Fibroblast of lung (primary cell): ENCODE measurements at regions not wholly inside any gene's neighbourhood (a gene's known extent, or its start where the extent isn't known, plus 50 kb on each side); places are given as distances from the start of the nearest gene placed in this dataset.

Experiments
- DNase-seq, 2 donors: peaks; one replicate each; pipeline versions ENCODE4 v3.0.0 to v3.0.0-alpha.2; 2010; ENCODE audit warnings: low read depth in 2 of 2
- H2AFZ ChIP-seq: 2 replicates; pipeline ENCODE4 v1.5.1; 2012; ENCODE audit warnings: low read length, control low read depth, inconsistent platforms
- H3K27ac ChIP-seq: 2 replicates; pipeline ENCODE4 v1.5.1; 2011; ENCODE audit warnings: low read length, control low read depth; ENCODE audit not compliant: insufficient read depth
- H3K27me3 ChIP-seq: 2 replicates; pipeline ENCODE4 v1.5.1; 2011; ENCODE audit warnings: mild to moderate bottlenecking, low read length; ENCODE audit not compliant: control insufficient read depth, insufficient read depth
- H3K36me3 ChIP-seq: 2 replicates; pipeline ENCODE4 v1.5.1; 2011; ENCODE audit warnings: low read length; ENCODE audit not compliant: control insufficient read depth, insufficient read depth
- H3K4me1 ChIP-seq: 2 replicates; pipeline ENCODE4 v1.5.1; 2011; ENCODE audit warnings: low read length; ENCODE audit not compliant: control insufficient read depth, insufficient read depth; ENCODE audit errors: extremely low read depth
- H3K4me2 ChIP-seq: 2 replicates; pipeline ENCODE4 v1.5.1; 2011; ENCODE audit warnings: low read length, control low read depth; ENCODE audit not compliant: insufficient read depth; ENCODE audit errors: extremely low read depth
- H3K4me3 ChIP-seq, 4 experiments: fragments of 200-600 bp in 1 of 4; sonication (generic) in 1 of 4; replicated peaks in 1 of 4; 2 replicates each; pipeline ENCODE4 v1.5.1; 2011 to 2016; ENCODE audit warnings: low read length in 4 of 4, low read depth in 3 of 4, mild to moderate bottlenecking in 3 of 4, control low read depth in 2 of 4, inconsistent platforms in 1 of 4, mixed read lengths in 1 of 4; ENCODE audit not compliant: insufficient read depth in 1 of 4; ENCODE audit errors: control extremely low read depth in 1 of 4
- H3K79me2 ChIP-seq: 2 replicates; pipeline ENCODE4 v1.5.1; 2012; ENCODE audit warnings: mild to moderate bottlenecking, low read length, inconsistent platforms; ENCODE audit not compliant: control insufficient read depth, insufficient read depth
- H3K9ac ChIP-seq: 2 replicates; pipeline ENCODE4 v1.5.1; 2011; ENCODE audit warnings: mild to moderate bottlenecking, low read length, control low read depth; ENCODE audit not compliant: insufficient read depth
- H3K9me3 ChIP-seq: 2 replicates; pipeline ENCODE4 v1.5.1; 2012; ENCODE audit warnings: low read depth, low read length; ENCODE audit not compliant: control insufficient read depth, insufficient read depth
- H4K20me1 ChIP-seq: 2 replicates; pipeline ENCODE4 v1.5.1; 2011; ENCODE audit warnings: low read length; ENCODE audit not compliant: control insufficient read depth, insufficient read depth; ENCODE audit errors: extremely low read depth
- CTCF ChIP-seq, 2 donors: IDR thresholded peaks in 1 of 2; conservative IDR thresholded peaks in 1 of 2; 1 replicate in 1 of 2; 2 replicates in 1 of 2; pipeline ENCODE4 v1.5.1; 2011 to 2012; ENCODE audit warnings: low read length in 2 of 2, control low read depth in 1 of 2, inconsistent platforms in 1 of 2, low read depth in 1 of 2, mild to moderate bottlenecking in 1 of 2
- EZH2 ChIP-seq: IDR thresholded peaks from 2 replicates; pipeline ENCODE4 v1.5.1; 2012; ENCODE audit warnings: low read length, control low read depth, mild to moderate bottlenecking; ENCODE audit errors: missing control alignments

GRCh38 chr7:375901-376305 is 85.9 kb downstream of the FOXL3 start:
- Histone ChIP-seq H3K9me3 (no peaks in the 10 kb centered on the region), H3K27ac (no peak overlapping the region), H3K4me2 (no peak overlapping the region), H3K9ac (no peak overlapping the region), H3K4me3 (no peak overlapping the region), H4K20me1 (no peaks in the 10 kb centered on the region), H3K4me1 (no peaks in the 10 kb centered on the region), H2AFZ (no peak overlapping the region), H3K27me3 (no peaks in the 10 kb centered on the region), H3K36me3 (no peaks in the 10 kb centered on the region), H3K79me2 (no peaks in the 10 kb centered on the region)
- DNase-seq = no peak
- TF ChIP-seq CTCF (conservative IDR thresholded peaks at IDR 0.05 in 1 of 2, IDR thresholded peaks at IDR 0.05 in 1 of 2; ENCODE audit: low read depth in 1 of 2, low read length in 2 of 2) = no peak
- no peak for TF ChIP-seq EZH2

GRCh38 chr7:376306-377079 is 86.5 kb downstream of the FOXL3 start:
- Histone ChIP-seq H2AFZ (no peak overlapping the region), H3K4me2 (no peak overlapping the region), H3K27ac (no peak overlapping the region), H3K9me3 (no peaks in the 10 kb centered on the region), H3K4me3 (no peak overlapping the region), H3K27me3 (no peaks in the 10 kb centered on the region), H3K4me1 (no peaks in the 10 kb centered on the region), H4K20me1 (no peaks in the 10 kb centered on the region), H3K79me2 (no peaks in the 10 kb centered on the region), H3K36me3 (no peaks in the 10 kb centered on the region), H3K9ac (no peak overlapping the region)
- TF ChIP-seq CTCF (conservative IDR thresholded peaks at IDR 0.05 in 1 of 2, IDR thresholded peaks at IDR 0.05 in 1 of 2; ENCODE audit: low read depth in 1 of 2, low read length in 2 of 2) (no peak), EZH2 (no peak)
- no peak for DNase-seq

- H3K79me2 ChIP-seq = no peaks in the 10 kb centered on the region
Observed at GRCh38 chr7:377080-378040, 87.4 kb downstream of the FOXL3 start.

More at GRCh38 chr7:377080-378040, 87.4 kb downstream of the FOXL3 start:
- TF ChIP-seq CTCF (conservative IDR thresholded peaks at IDR 0.05 in 1 of 2, IDR thresholded peaks at IDR 0.05 in 1 of 2; ENCODE audit: low read depth in 1 of 2, low read length in 2 of 2) (no peak), EZH2 (no peak)
- no peaks in the 10 kb centered on the region for H4K20me1 ChIP-seq
- no peak overlapping the region for H3K4me2 ChIP-seq
- no peak overlapping the region for H3K27ac ChIP-seq
- no peaks in the 10 kb centered on the region for H3K4me1 ChIP-seq
- H3K9me3 ChIP-seq = no peaks in the 10 kb centered on the region
- no peak overlapping the region for H3K9ac ChIP-seq
- no peak overlapping the region for H2AFZ ChIP-seq
- H3K36me3 ChIP-seq = no peaks in the 10 kb centered on the region
- DNase-seq = no peak
- no peaks in the 10 kb centered on the region for H3K27me3 ChIP-seq
- H3K4me3 ChIP-seq = no peak overlapping the region
